ENCODE measurements at regions not wholly inside any gene's neighbourhood (a gene's known extent, or its start where the extent isn't known, plus 50 kb on each side); places are given as distances from the start of the nearest gene placed in this dataset.

DNA sequence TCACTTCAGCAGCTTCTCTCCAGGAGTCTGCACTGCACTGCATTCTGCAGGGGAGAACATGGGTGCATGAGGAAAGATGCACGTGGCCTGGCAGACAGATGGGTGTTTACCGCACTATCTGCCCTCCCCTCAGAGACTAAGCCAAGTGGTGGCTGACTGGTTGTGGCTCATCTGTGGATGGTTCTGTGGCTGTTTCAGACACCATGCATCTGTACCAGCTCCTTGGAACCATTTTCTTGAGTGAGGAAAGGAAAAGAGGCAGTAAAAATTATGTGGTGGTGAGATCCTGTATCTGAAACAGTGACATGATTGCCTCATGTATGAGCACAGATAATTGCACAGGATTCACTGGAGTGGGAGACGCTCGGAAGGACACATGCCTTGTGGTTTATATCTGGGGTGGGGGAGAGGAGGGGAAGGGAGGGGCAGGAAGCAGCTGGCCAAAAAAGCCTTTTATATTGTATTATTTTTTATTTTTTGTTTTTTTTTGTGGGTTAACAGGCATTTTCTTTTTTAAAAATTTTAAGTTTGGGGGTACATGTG lies 161.7 kb downstream of the ERMARD start:
- H2BK20ac ChIP-seq (ENCODE audit: low read length), result no peak overlapping the region
- no peak overlapping the region for H3K9ac ChIP-seq (replicated peaks in 1 of 4; ENCODE audit: extremely low read depth in 1 of 4, low read depth in 3 of 4, low read length in 3 of 4)
- FAIRE-seq (no peak), DNase-seq (ENCODE audit: low read depth in 1 of 2, low spot score in 2 of 2) (no peak)
- no peak overlapping the region for H4K8ac ChIP-seq (ENCODE audit: extremely low read depth, insufficient read depth, low read length)
- H3K9me3 ChIP-seq (ENCODE audit: insufficient read depth in 2 of 2, low read depth in 1 of 2, low read length in 1 of 2), result no peaks in the 10 kb centered on the region
- no peaks in the 10 kb centered on the region for H3K79me1 ChIP-seq (ENCODE audit: low read depth, low read length)
- H3K23me2 ChIP-seq (ENCODE audit: low read depth, low read length), result no peaks in the 10 kb centered on the region; the same call in 1 of the 2 replicates
- H3K36me3 ChIP-seq (ENCODE audit: control insufficient read depth in 2 of 4, insufficient read depth in 4 of 4, low read length in 3 of 4), result no peaks in the 10 kb centered on the region; a peak in 1 of 8 replicates
- H3K56ac ChIP-seq (replicated peaks; ENCODE audit: insufficient read length, low read depth, low read length), result no peak overlapping the region
- no peaks in the 10 kb centered on the region for H4K20me1 ChIP-seq (replicated peaks in 1 of 2; ENCODE audit: control insufficient read depth in 1 of 2, insufficient read depth in 2 of 2, low read length in 2 of 2)
- no peak overlapping the region for H2AFZ ChIP-seq (ENCODE audit: low read length)
- H2BK12ac ChIP-seq (ENCODE audit: low read depth, low read length), result no peak overlapping the region
- H3K23ac ChIP-seq (ENCODE audit: insufficient read length), result no peak overlapping the region
- no peak overlapping the region for H2AK5ac ChIP-seq (ENCODE audit: low read depth, low read length)
- H3K4me2 ChIP-seq (ENCODE audit: insufficient read depth in 1 of 2, low read depth in 2 of 2, low read length in 2 of 2), result no peak overlapping the region
- no peak overlapping the region for H3K4me3 ChIP-seq (ENCODE audit: extremely low read depth in 1 of 4, insufficient read depth in 2 of 4, low read depth in 3 of 4, low read length in 4 of 4)
- no peak overlapping the region for H3K18ac ChIP-seq (ENCODE audit: extremely low read depth, low read length)
- H2BK120ac ChIP-seq (replicated peaks; ENCODE audit: low read depth, low read length), result no peak overlapping the region
- H3K27me3 ChIP-seq (replicated peaks in 1 of 4; ENCODE audit: control insufficient read depth in 3 of 4, extremely low read depth in 1 of 4, insufficient read depth in 3 of 4, low read length in 3 of 4), result no peaks in the 10 kb centered on the region
- H3K27ac ChIP-seq (ENCODE audit: low read depth, low read length), result no peak overlapping the region
- ChIA-PET POLR2A (ENCODE audit: partially characterized antibody) (no interaction called here), CTCF (ENCODE audit: partially characterized antibody) (interaction anchor here (2.0 kb wide), 1 partner anchor 82 kb away, joined by 5 read pairs; no protein-coding TSS in a partner anchor)
- H4K5ac ChIP-seq (ENCODE audit: insufficient read length, low read depth, low read length), result no peak overlapping the region
- H3K4ac ChIP-seq (replicated peaks; ENCODE audit: insufficient read length, low read depth, low read length), result no peak overlapping the region
- no peak overlapping the region for H3K14ac ChIP-seq (ENCODE audit: insufficient read length)
- H2BK15ac ChIP-seq (ENCODE audit: low read length), result no peak overlapping the region
- WGBS, 2 experiments (ENCODE audit: extremely low coverage in 1 of 2, insufficient coverage in 1 of 2, insufficient read length in 1 of 2, insufficient replicate concordance in 2 of 2, low coverage in 1 of 2, low lambda C conversion rate in 2 of 2, missing lambda C conversion rate in 1 of 2), result 92% methylated on average over 4 of the region's 4 CpGs; no CpG with 5 or more reads in 1 of the 2 experiments
- no peaks in the 10 kb centered on the region for H3K79me2 ChIP-seq (ENCODE audit: control insufficient read depth in 1 of 2, insufficient read depth in 2 of 2, low read length in 2 of 2)
- no peaks in the 10 kb centered on the region; a peak in 1 of 7 replicates for H3K4me1 ChIP-seq (replicated peaks in 1 of 4; ENCODE audit: control insufficient read depth in 3 of 4, insufficient read depth in 4 of 4, low read length in 3 of 4)
- H2BK5ac ChIP-seq (ENCODE audit: low read depth, low read length), result no peak overlapping the region
- no peak overlapping the region for H4K91ac ChIP-seq (replicated peaks; ENCODE audit: insufficient read length, low read length)
- TF ChIP-seq SP1 (IDR thresholded peaks at IDR 0.05; ENCODE audit: low read depth, low read length), result no peak
- no peak for TF ChIP-seq BACH1 (IDR thresholded peaks at IDR 0.05; ENCODE audit: low read length)
- TF ChIP-seq, protein P1, sequence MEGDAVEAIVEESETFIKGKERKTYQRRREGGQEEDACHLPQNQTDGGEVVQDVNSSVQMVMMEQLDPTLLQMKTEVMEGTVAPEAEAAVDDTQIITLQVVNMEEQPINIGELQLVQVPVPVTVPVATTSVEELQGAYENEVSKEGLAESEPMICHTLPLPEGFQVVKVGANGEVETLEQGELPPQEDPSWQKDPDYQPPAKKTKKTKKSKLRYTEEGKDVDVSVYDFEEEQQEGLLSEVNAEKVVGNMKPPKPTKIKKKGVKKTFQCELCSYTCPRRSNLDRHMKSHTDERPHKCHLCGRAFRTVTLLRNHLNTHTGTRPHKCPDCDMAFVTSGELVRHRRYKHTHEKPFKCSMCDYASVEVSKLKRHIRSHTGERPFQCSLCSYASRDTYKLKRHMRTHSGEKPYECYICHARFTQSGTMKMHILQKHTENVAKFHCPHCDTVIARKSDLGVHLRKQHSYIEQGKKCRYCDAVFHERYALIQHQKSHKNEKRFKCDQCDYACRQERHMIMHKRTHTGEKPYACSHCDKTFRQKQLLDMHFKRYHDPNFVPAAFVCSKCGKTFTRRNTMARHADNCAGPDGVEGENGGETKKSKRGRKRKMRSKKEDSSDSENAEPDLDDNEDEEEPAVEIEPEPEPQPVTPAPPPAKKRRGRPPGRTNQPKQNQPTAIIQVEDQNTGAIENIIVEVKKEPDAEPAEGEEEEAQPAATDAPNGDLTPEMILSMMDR (IDR thresholded peaks at IDR 0.05; ENCODE audit: control extremely low read depth in 1 of 3, insufficient read depth in 1 of 3, low read depth in 1 of 3, low read length in 3 of 3), result no peak
- TF ChIP-seq TBP (IDR thresholded peaks at IDR 0.05; ENCODE audit: low read depth, low read length), result no peak
- TF ChIP-seq HDAC2 (IDR thresholded peaks at IDR 0.05; ENCODE audit: borderline replicate concordance in 1 of 2, low read depth in 2 of 2, low read length in 2 of 2), result no peak
- no peak for TF ChIP-seq ZNF274 (IDR thresholded peaks at IDR 0.05; ENCODE audit: borderline replicate concordance, extremely low read depth, low read length)
- no peak for TF ChIP-seq CEBPB (IDR thresholded peaks at IDR 0.05; ENCODE audit: low read depth, low read length)
- no peak for TF ChIP-seq SIRT6 (IDR thresholded peaks at IDR 0.05; ENCODE audit: low read length)
- TF ChIP-seq EP300 (IDR thresholded peaks at IDR 0.05; ENCODE audit: borderline replicate concordance in 1 of 2, low read depth in 2 of 2, low read length in 2 of 2), result no peak
- TF ChIP-seq JUND (IDR thresholded peaks at IDR 0.05; ENCODE audit: low read length), result no peak
- TF ChIP-seq SAP30 (IDR thresholded peaks at IDR 0.05; ENCODE audit: insufficient read depth, insufficient replicate concordance, low read length), result no peak
- TF ChIP-seq HDAC6 (IDR thresholded peaks at IDR 0.05; ENCODE audit: low read depth, low read length), result no peak

Measured in H1 (cell line).